ENCODE measurements at regions not wholly inside any gene's neighbourhood (a gene's known extent, or its start where the extent isn't known, plus 50 kb on each side); places are given as distances from the start of the nearest gene placed in this dataset.

- Histone ChIP-seq H3K79me2 (ENCODE audit: control insufficient read depth, low read length) (no peaks in the 10 kb centered on the region), H4K20me1 (ENCODE audit: control insufficient read depth, insufficient read depth, low read depth, low read length) (no peaks in the 10 kb centered on the region), H3K36me3 (ENCODE audit: control insufficient read depth, low read length) (no peaks in the 10 kb centered on the region), H3F3A (ENCODE audit: control insufficient read depth, insufficient read depth) (no peaks in the 10 kb centered on the region), H3K4me2 (ENCODE audit: low read length) (no peak overlapping the region), H3K27ac (ENCODE audit: low read depth, low read length) (no peak overlapping the region), H3K9me2 (replicated peaks; ENCODE audit: control insufficient read depth, low read length) (no peaks in the 10 kb centered on the region), H3K27me3 (ENCODE audit: control insufficient read depth, low read length) (no peaks in the 10 kb centered on the region), H3K4me1 (ENCODE audit: control insufficient read depth, low read length) (no peaks in the 10 kb centered on the region), H3K9me3 (ENCODE audit: control insufficient read depth, insufficient read depth, low read length) (no peaks in the 10 kb centered on the region), H3K4me3 (ENCODE audit: low read length) (no peak overlapping the region)
- TF ChIP-seq CTCF (IDR thresholded peaks at IDR 0.05; ENCODE audit: low read depth, low read length, poor library complexity, severe bottlenecking) (no peak), EZH2phosphoT487 (IDR thresholded peaks at IDR 0.05; ENCODE audit: borderline replicate concordance, low read length) (no peak)
Observed at GRCh38 chr2:42862669-42863185, 70.3 kb upstream of the HAAO start.

- no peaks in the 10 kb centered on the region for H3K79me2 ChIP-seq (ENCODE audit: control insufficient read depth, low read length)
- H3F3A ChIP-seq (ENCODE audit: control insufficient read depth, insufficient read depth) = no peaks in the 10 kb centered on the region
- H3K4me3 ChIP-seq (ENCODE audit: low read length) = no peak overlapping the region
- no peaks in the 10 kb centered on the region for H3K27me3 ChIP-seq (ENCODE audit: control insufficient read depth, low read length)
- no peaks in the 10 kb centered on the region for H4K20me1 ChIP-seq (ENCODE audit: control insufficient read depth, insufficient read depth, low read depth, low read length)
- H3K27ac ChIP-seq (ENCODE audit: low read depth, low read length) = no peak overlapping the region
- TF ChIP-seq CTCF (IDR thresholded peaks at IDR 0.05; ENCODE audit: low read depth, low read length, poor library complexity, severe bottlenecking) (no peak), EZH2phosphoT487 (IDR thresholded peaks at IDR 0.05; ENCODE audit: borderline replicate concordance, low read length) (no peak)
- no peaks in the 10 kb centered on the region for H3K4me1 ChIP-seq (ENCODE audit: control insufficient read depth, low read length)
- H3K4me2 ChIP-seq (ENCODE audit: low read length) = no peak overlapping the region
- no peaks in the 10 kb centered on the region for H3K9me3 ChIP-seq (ENCODE audit: control insufficient read depth, insufficient read depth, low read length)
- no peaks in the 10 kb centered on the region for H3K9me2 ChIP-seq (replicated peaks; ENCODE audit: control insufficient read depth, low read length)
- H3K36me3 ChIP-seq (ENCODE audit: control insufficient read depth, low read length) = no peaks in the 10 kb centered on the region
Observed at GRCh38 chr2:42861321-42861720, 68.9 kb upstream of the HAAO start.

- H3K9me2 ChIP-seq (replicated peaks; ENCODE audit: control insufficient read depth, low read length) = no peaks in the 10 kb centered on the region
- no peaks in the 10 kb centered on the region for H3K79me2 ChIP-seq (ENCODE audit: control insufficient read depth, low read length)
- H3F3A ChIP-seq (ENCODE audit: control insufficient read depth, insufficient read depth) = no peaks in the 10 kb centered on the region
- H3K27me3 ChIP-seq (ENCODE audit: control insufficient read depth, low read length) = no peaks in the 10 kb centered on the region
- H3K4me2 ChIP-seq (ENCODE audit: low read length) = no peak overlapping the region
- H3K27ac ChIP-seq (ENCODE audit: low read depth, low read length) = no peak overlapping the region
- no peaks in the 10 kb centered on the region for H3K9me3 ChIP-seq (ENCODE audit: control insufficient read depth, insufficient read depth, low read length)
- TF ChIP-seq EZH2phosphoT487 (IDR thresholded peaks at IDR 0.05; ENCODE audit: borderline replicate concordance, low read length) (no peak), CTCF (IDR thresholded peaks at IDR 0.05; ENCODE audit: low read depth, low read length, poor library complexity, severe bottlenecking) (no peak)
- no peaks in the 10 kb centered on the region for H3K4me1 ChIP-seq (ENCODE audit: control insufficient read depth, low read length)
- H3K36me3 ChIP-seq (ENCODE audit: control insufficient read depth, low read length) = no peaks in the 10 kb centered on the region
- no peak overlapping the region for H3K4me3 ChIP-seq (ENCODE audit: low read length)
- H4K20me1 ChIP-seq (ENCODE audit: control insufficient read depth, insufficient read depth, low read depth, low read length) = no peaks in the 10 kb centered on the region
Observed at GRCh38 chr2:42860319-42861094, 68.1 kb upstream of the HAAO start.
